SK-N-SH (cell line): ENCODE measurements at regions not wholly inside any gene's neighbourhood (a gene's known extent, or its start where the extent isn't known, plus 50 kb on each side); places are given as distances from the start of the nearest gene placed in this dataset.

Experiments used
- EZH2phosphoT487 ChIP-seq: fragments of 200-600 bp; sonication (generic); IDR thresholded peaks from 2 replicates; pipeline ENCODE4 v1.6.1; 2017; ENCODE audit warnings: low read depth, mixed run types, mild to moderate bottlenecking, antibody characterized with exemption, moderate library complexity, borderline replicate concordance
- MAX ChIP-seq: IDR thresholded peaks from 2 replicates; pipeline ENCODE4 v1.4.0; 2012; ENCODE audit warnings: low read depth
- POLR2AphosphoS5 ChIP-seq: IDR thresholded peaks from 2 replicates; pipeline ENCODE4 v1.6.1; 2012; ENCODE audit warnings: low read depth, low read length
- TF ChIP-seq, protein P1 (sequence below): fragments of 200-600 bp; sonication (generic); IDR thresholded peaks from 2 replicates; pipeline ENCODE4 v1.6.1; 2017; ENCODE audit warnings: antibody characterized with exemption, mild to moderate bottlenecking, moderate library complexity

DNA sequence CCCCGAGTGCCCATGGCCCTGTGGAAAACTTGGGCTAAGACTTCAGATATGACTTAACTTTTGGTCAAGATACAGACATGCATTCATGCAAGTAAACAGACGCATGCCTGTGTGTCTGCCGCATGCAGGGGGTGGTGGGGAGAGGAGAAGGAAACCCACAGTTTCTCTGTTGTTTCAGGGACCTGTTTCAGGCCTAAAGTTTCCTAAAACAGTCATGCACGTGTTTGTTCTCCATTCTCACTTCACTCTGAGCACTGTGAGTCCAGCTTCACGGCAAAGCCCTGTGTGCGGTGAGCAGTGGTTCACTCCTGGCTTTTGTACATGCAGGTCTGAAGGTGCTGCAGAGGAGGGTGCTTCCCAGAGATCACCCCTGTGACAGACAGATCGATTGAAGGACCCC is 158.7 kb downstream of the FOXL1 start:
- TF ChIP-seq MAX: no peak
- TF ChIP-seq, protein P1, sequence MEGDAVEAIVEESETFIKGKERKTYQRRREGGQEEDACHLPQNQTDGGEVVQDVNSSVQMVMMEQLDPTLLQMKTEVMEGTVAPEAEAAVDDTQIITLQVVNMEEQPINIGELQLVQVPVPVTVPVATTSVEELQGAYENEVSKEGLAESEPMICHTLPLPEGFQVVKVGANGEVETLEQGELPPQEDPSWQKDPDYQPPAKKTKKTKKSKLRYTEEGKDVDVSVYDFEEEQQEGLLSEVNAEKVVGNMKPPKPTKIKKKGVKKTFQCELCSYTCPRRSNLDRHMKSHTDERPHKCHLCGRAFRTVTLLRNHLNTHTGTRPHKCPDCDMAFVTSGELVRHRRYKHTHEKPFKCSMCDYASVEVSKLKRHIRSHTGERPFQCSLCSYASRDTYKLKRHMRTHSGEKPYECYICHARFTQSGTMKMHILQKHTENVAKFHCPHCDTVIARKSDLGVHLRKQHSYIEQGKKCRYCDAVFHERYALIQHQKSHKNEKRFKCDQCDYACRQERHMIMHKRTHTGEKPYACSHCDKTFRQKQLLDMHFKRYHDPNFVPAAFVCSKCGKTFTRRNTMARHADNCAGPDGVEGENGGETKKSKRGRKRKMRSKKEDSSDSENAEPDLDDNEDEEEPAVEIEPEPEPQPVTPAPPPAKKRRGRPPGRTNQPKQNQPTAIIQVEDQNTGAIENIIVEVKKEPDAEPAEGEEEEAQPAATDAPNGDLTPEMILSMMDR: no peak
- TF ChIP-seq EZH2phosphoT487: no peak
- TF ChIP-seq POLR2AphosphoS5: no peak
